ENCODE measurements at regions not wholly inside any gene's neighbourhood (a gene's known extent, or its start where the extent isn't known, plus 50 kb on each side); places are given as distances from the start of the nearest gene placed in this dataset.

- Histone ChIP-seq H2AFZ (no peak overlapping the region), H3K4me3 (ENCODE audit: low read depth, low read length) (no peak overlapping the region), H3K27me3 (ENCODE audit: control insufficient read depth, insufficient read depth, low read length) (no peaks in the 10 kb centered on the region), H3K4me2 (ENCODE audit: low read length) (no peak overlapping the region), H3K79me2 (no peaks in the 10 kb centered on the region), H3K4me1 (no peaks in the 10 kb centered on the region), H3K36me3 (ENCODE audit: control insufficient read depth, insufficient read depth, low read length) (no peaks in the 10 kb centered on the region), H3K9me3 (ENCODE audit: control insufficient read depth, low read length) (no peaks in the 10 kb centered on the region), H3K27ac (no peak overlapping the region), H3K9ac (no peak overlapping the region)
- no peak for TF ChIP-seq CTCF (IDR thresholded peaks at IDR 0.05)
Observed at GRCh38 chr20:22411627-22412450, 172.5 kb downstream of the FOXA2 start.

DNA sequence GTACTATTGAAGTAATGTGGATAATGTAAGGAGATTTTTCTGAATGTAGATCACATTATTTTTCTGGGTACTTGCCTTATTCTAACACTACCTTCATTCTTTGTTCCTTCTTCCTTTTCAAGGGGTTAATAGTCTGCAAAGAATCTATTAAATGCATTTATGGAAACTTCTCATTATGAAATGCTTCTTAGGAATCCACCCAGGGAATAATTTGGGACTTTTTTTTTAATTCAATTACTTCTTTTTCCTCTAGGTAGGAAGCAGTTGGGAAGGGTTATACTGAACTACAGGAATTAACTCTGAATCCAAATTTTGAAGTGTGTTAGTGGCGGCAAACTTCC lies 173.1 kb downstream of the FOXA2 start:
- no peaks in the 10 kb centered on the region for H3K27me3 ChIP-seq (ENCODE audit: control insufficient read depth, insufficient read depth, low read length)
- no peaks in the 10 kb centered on the region for H3K79me2 ChIP-seq
- no peak overlapping the region for H3K4me2 ChIP-seq (ENCODE audit: low read length)
- no peak for TF ChIP-seq CTCF (IDR thresholded peaks at IDR 0.05)
- H3K36me3 ChIP-seq (ENCODE audit: control insufficient read depth, insufficient read depth, low read length): no peaks in the 10 kb centered on the region
- no peak overlapping the region for H2AFZ ChIP-seq
- H3K9ac ChIP-seq: no peak overlapping the region
- no peaks in the 10 kb centered on the region for H3K4me1 ChIP-seq
- H3K4me3 ChIP-seq (ENCODE audit: low read depth, low read length): no peak overlapping the region
- H3K9me3 ChIP-seq (ENCODE audit: control insufficient read depth, low read length): no peaks in the 10 kb centered on the region
- H3K27ac ChIP-seq: no peak overlapping the region

- H3K27me3 ChIP-seq (ENCODE audit: control insufficient read depth, insufficient read depth, low read length): no peaks in the 10 kb centered on the region
- H3K9me3 ChIP-seq (ENCODE audit: control insufficient read depth, low read length): no peaks in the 10 kb centered on the region
- no peak overlapping the region for H3K4me3 ChIP-seq (ENCODE audit: low read depth, low read length)
- no peak overlapping the region for H2AFZ ChIP-seq
- H3K4me2 ChIP-seq (ENCODE audit: low read length): no peak overlapping the region
- H3K9ac ChIP-seq: no peak overlapping the region
- no peaks in the 10 kb centered on the region for H3K36me3 ChIP-seq (ENCODE audit: control insufficient read depth, insufficient read depth, low read length)
- H3K27ac ChIP-seq: no peak overlapping the region
- H3K79me2 ChIP-seq: no peaks in the 10 kb centered on the region
- TF ChIP-seq CTCF (IDR thresholded peaks at IDR 0.05): no peak
- no peaks in the 10 kb centered on the region for H3K4me1 ChIP-seq
Observed at GRCh38 chr20:22410556-22411130, 173.7 kb downstream of the FOXA2 start.

DNA sequence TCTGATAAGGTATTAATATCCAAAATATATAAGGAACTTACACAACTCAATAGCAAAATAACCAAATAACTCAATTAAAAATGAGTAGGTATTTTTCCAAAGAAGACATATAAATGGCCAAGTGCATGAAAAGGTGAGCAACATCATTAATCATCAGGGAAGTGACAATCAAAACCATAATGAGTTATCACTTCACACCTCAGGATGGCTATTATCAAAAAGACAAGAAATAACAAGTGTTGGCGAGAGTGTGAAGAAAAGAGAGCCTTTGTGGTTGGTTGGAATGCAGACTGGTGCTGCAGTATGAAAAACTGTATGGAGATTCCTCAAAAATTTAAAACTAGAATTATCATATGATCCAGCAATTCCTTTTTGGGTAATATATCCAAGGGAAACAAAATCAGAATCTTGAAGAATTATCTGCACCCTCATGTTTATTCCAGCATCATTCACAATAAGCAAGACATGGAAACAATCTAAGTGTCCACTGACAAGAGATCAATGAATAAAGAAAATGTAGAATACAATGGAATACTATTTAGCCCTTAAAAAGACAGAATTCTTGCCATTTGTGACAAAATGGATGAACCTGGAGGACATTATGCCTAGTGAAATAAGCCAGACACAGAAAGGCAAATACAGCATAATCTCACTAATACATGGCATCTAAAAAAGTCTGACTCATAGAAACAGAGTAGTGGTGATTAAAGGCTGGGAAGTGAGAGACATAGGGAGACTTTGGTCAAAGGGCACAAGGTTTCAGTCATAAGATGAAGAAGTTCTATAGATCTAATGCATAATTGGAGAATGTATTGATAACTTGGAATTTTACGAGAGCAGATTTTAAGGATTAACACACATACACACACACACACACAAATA lies 175.6 kb downstream of the FOXA2 start:
- Histone ChIP-seq H3K79me2 (no peaks in the 10 kb centered on the region), H2AFZ (no peak overlapping the region), H3K4me1 (no peaks in the 10 kb centered on the region), H3K4me2 (ENCODE audit: low read length) (no peak overlapping the region), H3K36me3 (ENCODE audit: control insufficient read depth, insufficient read depth, low read length) (no peaks in the 10 kb centered on the region), H3K27me3 (ENCODE audit: control insufficient read depth, insufficient read depth, low read length) (no peaks in the 10 kb centered on the region), H3K9me3 (ENCODE audit: control insufficient read depth, low read length) (no peaks in the 10 kb centered on the region), H3K4me3 (ENCODE audit: low read depth, low read length) (no peak overlapping the region), H3K27ac (no peak overlapping the region), H3K9ac (no peak overlapping the region)
- no peak for TF ChIP-seq CTCF (IDR thresholded peaks at IDR 0.05)

All from parathyroid adenoma (tissue), 2 donors.